HK-2 (cell line): ENCODE measurements at regions not wholly inside any gene's neighbourhood (a gene's known extent, or its start where the extent isn't known, plus 50 kb on each side); places are given as distances from the start of the nearest gene placed in this dataset.
A peak's percentile ranks its signal among the peaks of the same experiment; 100 is the strongest.

Experiments used
- DNase-seq: peaks from one replicate; pipeline ENCODE4 v3.0.0-alpha.2; 2018; ENCODE audit not compliant: unreplicated experiment

DNA sequence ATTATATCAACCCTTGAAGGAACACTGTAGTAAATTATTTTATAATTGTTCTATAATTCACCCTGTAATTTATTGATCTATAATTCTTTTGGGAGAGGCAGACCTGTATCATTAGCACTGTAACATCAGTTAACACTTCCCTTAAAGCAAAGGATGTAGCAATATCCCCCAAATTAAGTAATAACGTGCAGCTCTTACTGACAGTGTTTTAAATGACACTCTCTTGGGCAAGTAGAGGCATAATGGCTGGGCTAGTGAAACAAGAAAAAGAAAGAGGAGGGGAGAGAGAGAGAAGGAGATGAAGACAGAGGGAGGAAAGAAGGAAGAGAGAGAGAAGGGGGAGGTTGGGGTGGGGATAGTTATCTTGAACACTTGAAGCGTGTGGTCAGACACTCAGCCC is 161.0 kb upstream of the RNF32 start:
- no peak for DNase-seq

DNA sequence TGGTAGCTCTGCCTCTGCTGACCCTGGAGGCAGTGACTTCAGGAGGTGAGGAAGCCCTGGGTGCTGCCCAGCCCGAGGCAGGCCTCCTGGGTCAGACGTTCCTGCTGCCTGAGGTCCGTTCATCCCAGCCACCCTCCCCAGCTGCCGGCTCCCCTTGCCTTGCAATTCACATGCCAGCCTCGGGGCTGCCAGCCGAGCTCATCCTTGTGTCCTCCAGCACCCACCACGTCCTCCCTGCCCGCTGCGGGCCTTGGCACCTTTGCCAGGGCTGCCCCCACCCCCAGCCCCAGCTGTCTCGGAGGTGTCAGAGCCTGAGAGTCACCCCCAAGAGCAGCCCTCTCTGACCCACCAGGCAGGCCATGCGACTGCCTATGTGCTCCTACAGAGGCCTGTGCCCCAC is 162.1 kb upstream of the RNF32 start:
- DNase-seq = no peak

DNA sequence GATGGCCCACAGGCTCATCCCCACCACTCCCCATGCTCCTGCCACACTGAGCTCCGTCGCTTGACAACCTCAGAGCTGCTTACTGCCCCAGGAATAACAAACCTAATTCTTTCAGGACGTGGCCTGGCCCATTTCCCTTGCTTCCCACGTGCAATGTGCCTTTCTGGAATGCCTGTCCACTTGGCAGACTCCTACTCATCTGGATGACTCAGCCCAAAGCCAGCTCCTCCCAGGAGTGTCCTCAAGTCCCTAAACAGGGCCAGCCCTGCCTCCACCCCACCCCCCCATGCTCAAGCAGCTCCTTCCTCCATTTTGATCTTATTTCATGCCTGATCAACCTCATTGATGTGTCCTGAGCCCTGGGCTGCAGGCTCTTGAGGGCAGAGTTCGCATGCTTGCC is 164.9 kb upstream of the RNF32 start:
- DNase-seq = peak; percentile 78

DNA sequence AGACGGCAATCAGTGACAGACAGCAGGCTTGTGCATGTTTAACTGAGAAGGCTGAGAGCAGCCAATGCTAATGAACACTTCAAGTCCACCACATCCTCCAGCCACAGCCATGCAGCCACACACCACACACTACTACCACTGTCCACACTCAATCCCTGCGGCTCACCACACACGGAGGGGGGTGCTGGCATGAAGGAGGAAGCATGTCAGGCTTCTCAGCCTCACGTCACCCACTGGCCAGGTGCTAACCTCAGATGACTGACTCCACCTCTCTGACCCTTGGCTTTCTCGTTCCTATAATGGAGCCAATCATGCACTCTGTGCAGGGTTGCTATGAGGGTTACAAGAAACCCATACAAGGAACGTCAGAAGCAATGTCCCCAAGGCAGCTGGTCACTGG is 165.4 kb upstream of the RNF32 start:
- peak; percentile 80 for DNase-seq

DNA sequence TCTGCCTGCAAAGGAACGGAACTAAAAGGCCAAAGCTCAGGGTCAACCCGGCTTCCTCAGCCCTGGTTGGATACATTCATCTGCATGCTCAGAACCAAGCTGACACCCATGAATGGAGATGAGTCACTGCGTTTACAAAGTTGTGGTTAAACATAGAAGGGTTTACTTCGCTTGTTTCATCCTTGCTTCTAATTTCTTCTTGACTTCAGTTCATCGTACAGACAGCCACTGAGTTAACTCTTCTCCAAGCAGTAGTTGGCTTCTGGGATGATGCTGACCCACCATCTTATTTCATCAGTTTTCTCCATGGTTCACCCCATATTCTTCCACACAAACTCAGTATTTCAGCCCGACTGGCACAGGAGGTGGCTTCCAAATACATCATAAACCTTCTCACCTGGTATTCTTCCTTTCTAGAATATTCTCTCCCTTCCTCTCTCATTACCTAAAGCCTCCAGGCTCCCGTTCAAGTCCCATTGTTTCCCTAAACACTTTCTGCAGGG is 166.3 kb upstream of the RNF32 start:
- peak; percentile 57 for DNase-seq

DNA sequence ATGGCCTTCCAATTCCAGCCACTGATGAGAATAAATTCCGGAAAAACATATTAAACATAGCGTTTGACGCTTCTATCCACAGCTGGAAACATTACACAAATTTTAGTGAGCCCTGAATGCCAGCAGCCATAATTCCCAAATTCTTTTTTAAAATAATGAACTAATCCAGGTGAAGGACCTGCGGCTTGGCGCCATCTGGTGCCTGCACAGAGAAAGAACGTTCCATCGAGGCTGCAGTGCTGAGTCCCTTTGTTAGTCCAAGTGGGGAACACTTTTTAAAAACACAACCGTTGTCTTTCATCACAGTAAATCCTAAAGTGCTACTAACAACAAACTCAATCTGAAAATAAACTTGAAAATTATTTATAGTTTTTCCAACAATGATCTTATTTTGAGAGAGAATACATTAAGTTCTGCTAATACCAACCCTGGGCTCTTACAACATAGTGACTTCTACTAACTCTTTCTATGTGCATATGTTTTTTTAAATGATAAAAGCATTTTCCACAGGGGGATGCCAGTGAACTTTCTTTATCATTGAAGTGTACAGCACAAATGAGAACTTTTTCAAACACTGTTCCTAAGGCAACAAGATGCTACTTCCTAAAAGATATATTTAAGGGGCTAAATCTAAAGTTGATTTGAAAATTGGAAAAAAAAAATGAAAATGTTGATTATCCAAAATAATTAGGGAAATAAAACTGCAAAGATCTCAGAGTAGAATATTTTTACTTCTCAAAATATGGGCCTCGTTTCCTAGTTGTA is 166.9 kb upstream of the RNF32 start:
- no peak for DNase-seq

DNA sequence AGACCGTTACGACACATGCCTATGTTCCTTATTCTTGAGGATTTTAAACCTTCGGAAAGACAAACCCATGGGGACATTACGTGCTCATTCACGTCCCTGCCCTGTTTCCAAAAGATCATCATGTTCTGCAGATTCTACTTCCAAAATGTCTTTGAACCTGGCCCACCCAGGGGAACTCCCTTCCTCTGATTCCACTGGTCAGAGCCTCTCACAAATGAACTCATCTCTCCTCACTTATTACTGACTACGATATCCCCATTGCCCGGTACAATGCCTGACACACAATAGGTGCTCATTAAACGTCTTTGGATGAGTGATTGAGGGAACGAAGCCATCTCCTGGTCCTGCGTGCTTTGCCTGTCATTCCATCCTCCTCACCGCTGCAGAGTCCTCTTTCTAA is 168.3 kb upstream of the RNF32 start:
- DNase-seq = no peak

DNA sequence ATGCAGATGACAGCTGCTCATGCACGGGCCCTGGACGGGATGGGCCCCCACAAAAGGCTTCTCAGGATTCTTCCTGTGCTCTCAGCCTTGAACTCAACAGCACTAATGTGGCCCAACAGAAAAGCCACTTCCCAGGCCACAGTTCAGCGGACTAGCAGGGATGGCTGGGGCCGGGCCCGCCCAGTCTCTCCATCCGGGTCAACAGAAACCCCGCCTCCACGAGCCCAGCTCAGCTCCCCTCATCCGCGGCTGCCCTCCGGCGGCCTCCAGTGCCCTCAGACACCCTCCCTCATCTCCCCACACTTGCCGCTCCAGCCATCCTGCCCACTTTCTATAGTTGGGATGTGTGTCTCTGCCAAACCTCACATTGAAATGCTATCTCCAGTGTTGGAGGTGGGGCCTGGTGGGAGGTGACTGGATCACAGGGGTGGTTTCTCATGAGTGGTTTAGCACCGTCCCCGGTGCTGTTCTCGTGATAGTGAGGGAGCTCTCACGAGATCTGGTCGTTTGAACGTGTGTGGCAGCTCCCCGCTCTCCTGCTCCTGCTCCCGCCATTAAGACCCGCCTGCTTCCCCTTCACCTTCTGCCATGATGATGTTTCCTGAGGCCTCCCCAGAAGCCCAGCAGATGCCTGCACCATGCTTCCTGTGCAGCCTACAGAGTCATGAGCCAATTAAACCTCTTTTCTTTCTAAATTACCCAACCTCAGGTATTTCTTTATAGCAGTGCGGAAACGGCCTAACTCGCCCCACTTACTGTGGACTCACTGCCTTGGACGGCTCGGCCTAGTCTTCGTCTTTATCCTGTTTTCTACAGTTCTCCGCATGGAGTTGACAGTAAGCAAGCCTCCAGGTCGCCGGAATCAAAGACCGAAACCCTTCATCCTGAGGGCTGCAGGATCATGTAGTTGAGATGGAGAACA is 169.9 kb upstream of the RNF32 start:
- DNase-seq = no peak

DNA sequence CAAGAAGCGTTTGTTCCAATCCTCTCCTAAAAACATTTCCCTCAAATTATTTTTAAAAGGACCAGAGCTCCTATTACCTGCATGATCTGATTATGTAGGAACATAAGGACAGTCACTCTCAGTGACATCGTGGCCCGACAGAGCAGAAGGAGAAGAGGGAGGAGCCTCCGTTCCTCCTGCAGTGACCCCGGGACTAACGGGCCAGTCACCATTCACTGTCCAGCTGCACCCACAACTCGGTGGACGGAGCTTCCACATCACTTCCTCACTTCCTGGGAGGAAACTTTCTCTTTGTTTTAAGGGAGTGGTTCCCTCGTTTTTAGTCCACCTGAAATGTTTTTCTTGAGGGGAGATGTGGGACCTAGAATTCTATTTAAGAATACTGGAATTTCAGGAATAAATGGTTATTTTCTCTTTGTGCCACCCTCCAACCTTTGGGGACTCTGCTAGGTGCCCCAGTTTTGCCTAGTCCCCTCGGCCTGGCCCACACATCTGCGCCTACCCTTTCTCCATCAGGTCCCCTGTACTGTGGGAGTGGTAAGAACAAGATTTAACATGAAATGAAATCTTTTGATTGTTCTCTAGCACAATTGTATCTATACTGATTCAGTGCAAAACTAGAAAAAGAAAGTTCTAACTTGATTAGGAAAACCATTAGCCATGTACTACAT is 173.5 kb upstream of the RNF32 start:
- no peak for DNase-seq

DNA sequence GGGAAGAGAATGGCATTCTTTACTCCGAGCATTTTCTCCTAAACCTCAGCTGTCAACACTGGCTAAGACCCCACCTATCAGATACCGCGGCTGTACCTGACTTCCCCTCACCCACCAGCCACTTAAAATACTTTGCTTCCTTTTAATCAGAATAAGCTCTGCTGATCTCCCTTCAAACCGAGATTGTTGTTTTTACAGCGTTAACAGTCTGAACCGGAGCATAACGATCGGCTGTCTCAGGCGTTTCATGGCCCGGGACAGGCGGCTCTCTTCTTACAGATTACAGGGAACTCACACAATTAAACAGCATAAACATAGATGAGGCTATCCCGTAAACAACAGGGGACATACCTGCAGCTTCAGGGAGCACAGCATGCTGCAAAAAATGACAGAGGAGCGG is 174.3 kb upstream of the RNF32 start:
- DNase-seq = no peak

DNA sequence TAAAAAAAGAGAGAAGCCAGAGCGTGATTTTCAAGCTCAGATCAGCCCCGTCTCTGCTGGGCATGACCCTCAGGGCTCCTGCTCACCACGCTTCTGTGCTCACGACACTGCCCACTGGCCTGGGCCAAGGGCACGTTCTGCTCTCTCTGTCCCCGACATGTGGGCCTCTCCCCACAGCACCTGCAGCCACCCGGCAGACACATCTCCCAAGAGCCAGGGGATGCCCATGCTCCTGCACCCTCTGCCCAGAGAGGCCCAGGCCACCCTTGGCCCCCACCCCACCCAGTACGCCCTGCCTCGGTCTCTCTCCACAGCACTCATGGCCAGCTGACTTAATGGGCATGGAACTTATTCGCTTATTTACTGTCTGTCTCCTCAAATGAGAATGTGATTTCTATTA is 175.4 kb upstream of the RNF32 start:
- DNase-seq = no peak

DNA sequence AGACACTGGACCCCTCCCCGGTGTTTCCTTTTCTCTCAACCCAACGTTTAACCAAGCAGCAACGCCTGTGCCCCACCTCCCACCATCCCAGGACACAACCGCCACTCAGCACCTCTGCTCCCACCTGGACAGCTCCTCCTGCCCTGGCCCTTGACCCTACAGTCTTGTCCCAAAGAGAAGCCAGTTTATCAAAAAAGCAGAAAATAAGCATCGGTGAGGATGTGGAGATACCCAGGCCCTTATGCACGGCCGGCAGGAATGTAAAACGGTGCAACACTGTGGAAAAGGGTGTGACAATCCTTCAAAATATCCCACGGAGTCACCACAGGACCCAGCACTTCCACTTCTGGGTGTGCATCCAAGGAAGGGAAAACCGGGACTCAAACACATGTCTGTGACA is 176.2 kb upstream of the RNF32 start:
- no peak for DNase-seq

DNA sequence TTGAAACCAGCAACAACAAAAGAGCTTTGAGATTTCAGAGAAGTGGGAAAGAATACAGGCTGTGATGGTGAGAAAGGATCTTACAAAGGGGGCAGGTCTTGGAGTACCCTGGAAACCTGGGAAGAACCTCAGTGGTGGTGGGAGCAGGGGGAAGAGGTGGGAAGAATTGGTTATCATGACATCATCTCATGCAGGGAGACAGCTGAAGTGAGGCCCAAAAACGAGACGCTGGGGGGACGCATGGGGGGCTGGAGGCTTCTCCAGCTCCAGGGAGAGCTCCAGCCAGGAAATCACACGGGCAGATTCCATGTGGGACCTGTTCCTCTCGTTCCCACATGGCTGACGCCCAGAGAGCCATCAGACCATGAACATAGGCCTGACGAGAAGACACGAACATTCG is 177.3 kb upstream of the RNF32 start:
- DNase-seq = no peak

DNA sequence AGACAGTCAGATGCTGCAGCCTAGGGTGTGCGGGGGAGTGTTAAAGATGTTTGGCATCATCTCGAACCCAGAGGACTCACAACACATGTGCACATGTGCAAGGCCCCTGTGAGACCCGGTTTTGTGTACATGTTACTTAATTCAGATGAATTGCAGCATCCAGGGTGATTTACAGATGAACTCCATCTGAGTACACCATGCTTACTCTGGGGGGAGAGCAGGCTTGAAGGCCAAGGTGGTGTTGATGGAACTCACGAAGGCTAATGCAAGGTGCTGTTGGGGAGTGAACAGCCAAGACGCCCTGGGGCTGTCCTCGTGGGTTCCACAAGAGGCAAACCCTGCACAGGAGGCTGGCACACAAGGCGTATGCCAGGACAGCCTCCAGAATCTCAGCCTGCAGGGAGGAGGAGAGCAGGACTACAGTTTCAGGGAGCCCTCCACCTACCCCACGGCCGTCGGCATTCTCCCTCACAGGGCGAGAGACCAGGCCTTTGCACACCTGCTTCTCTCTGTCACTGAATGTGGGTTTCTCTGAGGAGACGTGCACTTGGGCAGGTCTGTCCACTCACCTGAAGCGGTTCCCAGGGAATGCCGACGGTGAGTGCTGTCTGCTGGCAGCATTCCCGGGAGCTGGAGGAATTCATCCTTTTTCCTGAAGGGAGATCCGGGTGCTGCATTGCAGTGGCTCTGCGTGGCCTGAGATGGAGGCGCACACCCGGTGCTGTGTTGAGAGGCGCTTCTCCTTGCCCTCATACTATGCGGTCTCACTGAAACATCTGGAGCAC is 178.5 kb upstream of the RNF32 start:
- no peak for DNase-seq

DNA sequence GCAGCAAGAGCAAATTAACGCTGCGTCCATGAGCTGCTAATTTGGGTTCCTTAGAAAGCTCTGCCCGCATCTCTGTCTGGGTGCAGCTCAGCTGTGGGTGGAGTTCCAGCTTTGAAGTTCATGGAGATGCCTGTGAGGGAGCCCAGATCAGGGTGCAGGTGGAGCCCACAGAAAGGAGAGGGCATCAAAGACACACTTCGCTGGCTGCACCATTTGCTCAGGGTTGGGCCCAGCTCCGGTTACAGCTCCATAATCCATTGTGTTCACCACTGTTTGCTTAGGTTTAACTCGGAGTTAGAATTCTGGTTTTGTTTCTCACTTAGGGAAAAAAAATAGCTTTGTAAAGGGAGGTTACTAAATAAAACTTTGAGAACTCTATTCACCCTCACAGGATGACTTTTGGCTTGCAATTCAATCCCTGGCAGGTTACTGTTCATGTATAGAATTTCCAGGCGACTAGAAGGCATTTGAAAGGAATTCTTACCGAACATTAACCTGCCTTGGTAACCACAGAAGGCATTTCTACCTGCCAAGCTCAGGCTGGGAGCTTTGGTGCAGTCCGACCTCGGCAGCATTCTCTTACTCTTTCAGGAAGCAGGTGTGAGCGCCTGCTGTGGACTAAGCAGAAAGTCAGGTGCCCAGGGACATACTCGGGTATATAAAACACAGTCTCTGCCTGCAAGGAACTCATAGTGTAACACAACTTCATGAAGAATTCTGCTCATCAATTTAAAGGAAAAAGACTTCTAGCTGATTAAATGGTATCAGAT is 179.5 kb upstream of the RNF32 start:
- DNase-seq = no peak

DNA sequence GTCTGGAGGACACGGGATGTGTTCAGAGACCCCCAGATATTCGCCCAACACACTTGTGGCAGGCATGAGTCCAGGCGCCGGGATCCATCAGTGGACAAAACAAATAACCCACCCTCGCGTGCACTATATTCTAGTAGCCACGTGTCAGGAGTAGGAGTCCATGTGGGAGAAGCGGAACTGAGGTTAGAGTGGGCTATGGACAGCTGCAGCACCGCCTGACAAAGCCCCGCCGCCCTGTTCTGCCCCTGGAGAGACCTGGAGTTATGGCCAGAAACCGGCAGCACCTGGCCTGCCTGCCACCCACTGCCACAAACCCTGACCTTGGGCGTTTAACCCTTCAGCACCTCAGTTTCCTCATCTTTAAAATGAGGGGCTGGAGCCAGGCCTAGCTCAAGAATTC is 181.0 kb upstream of the RNF32 start:
- DNase-seq = no peak

DNA sequence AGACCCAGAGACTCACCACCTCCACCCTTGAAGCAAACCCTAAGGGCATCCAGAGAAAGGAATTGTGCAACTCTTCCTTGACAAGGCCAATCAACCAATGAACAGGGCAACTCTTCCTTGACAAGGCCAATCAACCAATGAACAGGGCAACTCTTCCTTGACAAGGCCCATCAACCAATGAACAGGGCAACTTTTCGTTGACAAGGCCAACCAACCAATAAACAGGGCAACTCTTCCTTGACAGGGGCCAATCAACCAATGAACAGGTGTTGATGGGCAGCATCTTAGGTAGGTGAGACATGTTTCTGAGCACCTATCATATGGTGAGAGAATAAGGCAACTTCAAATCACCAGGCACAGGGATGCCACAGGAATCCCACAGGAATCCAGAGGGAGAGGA is 181.5 kb upstream of the RNF32 start:
- no peak for DNase-seq

DNA sequence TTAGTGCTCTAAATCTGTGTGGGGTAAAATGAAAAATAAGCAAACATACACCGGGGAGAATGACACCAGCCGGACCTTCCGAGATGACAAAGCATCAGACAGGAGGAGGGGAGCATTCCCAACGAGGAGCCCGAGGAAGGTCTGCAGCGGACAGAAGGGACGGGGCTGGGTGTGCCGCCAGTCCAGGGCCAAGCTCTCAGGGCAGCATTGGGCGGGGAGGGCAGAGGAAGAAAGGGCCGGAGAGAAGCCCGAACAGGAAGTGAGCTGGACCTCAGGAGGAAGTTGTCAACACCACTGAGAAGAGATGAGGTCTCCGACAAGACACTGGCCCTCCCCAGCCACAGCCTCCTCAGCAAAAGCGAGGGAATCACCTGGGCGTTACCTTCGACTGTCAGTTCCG is 182.6 kb upstream of the RNF32 start:
- DNase-seq = no peak

DNA sequence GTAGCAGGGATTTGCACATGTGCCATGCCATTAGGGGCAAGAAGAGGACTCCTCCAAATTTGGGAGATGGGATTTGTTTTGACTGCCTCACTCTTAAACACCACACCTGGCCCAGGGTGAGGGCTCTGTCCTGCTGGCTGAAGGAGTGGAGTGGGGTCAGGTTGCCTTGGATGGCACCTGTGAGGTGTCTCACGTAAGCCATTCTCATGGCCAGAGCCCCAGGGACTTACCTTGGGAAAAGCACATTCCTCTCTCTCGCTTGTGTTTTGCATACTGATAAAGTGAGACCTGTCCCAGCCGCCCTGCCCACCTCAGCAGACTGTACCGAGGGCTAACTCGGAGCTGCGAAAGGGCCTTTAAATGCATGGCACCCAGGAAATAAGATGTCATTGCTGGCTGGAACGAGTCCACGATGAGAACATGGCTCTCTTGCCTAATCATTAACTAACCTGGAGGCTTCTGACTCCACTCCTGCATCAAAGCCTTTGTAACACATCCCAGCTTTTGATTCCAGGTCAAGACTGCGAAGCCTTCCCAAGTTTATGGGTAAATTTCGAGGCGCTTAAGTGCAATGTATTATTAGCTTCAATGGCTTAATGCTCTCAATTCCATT is 184.0 kb upstream of the RNF32 start:
- no peak for DNase-seq

DNA sequence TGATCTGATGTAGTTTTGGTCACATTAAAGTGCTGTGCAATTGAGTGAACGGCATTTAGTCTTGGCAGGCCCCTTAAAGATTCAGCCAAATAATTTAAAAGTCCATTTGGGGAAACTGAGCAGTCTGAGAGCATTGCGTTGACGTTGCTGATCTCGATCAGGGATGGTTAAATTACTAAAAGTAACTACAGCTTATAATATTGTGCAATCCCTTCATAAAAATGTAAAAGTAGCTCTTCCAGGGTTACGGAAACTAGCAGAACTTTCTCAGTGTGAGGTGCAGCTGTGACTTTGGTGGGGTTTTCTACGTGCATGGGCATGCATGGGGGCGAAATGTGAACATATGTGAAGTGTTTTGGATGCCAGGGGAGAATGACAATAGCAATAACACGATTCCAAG is 184.5 kb upstream of the RNF32 start:
- DNase-seq = no peak
